SK-N-SH (cell line): ENCODE measurements at regions not wholly inside any gene's neighbourhood (a gene's known extent, or its start where the extent isn't known, plus 50 kb on each side); places are given as distances from the start of the nearest gene placed in this dataset.

Source experiments
- CTCF ChIA-PET: fragments of 300-600, 350-600 bp; formaldehyde crosslinking; extraction: SDS; loops from one replicate; lab custom pipeline; 2021; lab: Yijun Ruan, JAX
- POLR2A ChIA-PET: fragments of 350-600 bp; sonication (Branson Sonifier 250); formaldehyde crosslinking; extraction: SDS; loops from one replicate; lab custom pipeline; 2020; ENCODE audit warnings: antibody characterized with exemption, inconsistent platforms; lab: Yijun Ruan, JAX
- DNase-seq: peaks from one replicate; pipeline ENCODE4 v3.0.0; 2012
- H2AFZ ChIP-seq: fragments of 200-600 bp; sonication (generic); 2 replicates; pipeline ENCODE4 v1.8.1; 2016; ENCODE audit warnings: antibody characterized with exemption, mild to moderate bottlenecking, low read depth
- H3F3A ChIP-seq: fragments of 200-600 bp; sonication (generic); replicated peaks from 2 replicates; pipeline ENCODE3; 2016; ENCODE audit warnings: antibody characterized with exemption, mild to moderate bottlenecking; ENCODE audit not compliant: insufficient read depth
- H3K27ac ChIP-seq, 2 experiments: fragments of 200-500 bp in 1 of 2; fragments of 200-600 bp in 1 of 2; sonication (Bioruptor generic) in 1 of 2; sonication (generic), shearing (Covaris generic) in 1 of 2; 2 replicates each; pipeline versions ENCODE4 v1.5.1 to v1.6.1; 2014 to 2016; ENCODE audit warnings: low read depth in 2 of 2, inconsistent platforms in 1 of 2, low read length in 1 of 2, mild to moderate bottlenecking in 1 of 2, mixed read lengths in 1 of 2
- H3K27me3 ChIP-seq: fragments of 200-600 bp; sonication (generic), shearing (Covaris generic); 2 replicates; pipeline ENCODE4 v1.6.1; 2016; ENCODE audit warnings: mixed run types; ENCODE audit not compliant: insufficient read depth
- H3K36me3 ChIP-seq, 2 experiments: fragments of 200-500 bp in 1 of 2; fragments of 200-600 bp in 1 of 2; sonication (Bioruptor generic) in 1 of 2; sonication (generic) in 1 of 2; replicated peaks in 1 of 2; 2 replicates each; pipeline versions ENCODE3 to v1.5.1; 2014 to 2016; ENCODE audit warnings: low read length in 1 of 2, mild to moderate bottlenecking in 1 of 2; ENCODE audit not compliant: insufficient read depth in 2 of 2, control insufficient read depth in 1 of 2
- H3K4me1 ChIP-seq, 2 experiments: fragments of 200-500 bp in 1 of 2; fragments of 200-600 bp in 1 of 2; sonication (Bioruptor generic) in 1 of 2; sonication (generic), shearing (Covaris generic) in 1 of 2; 2 replicates each; pipeline versions ENCODE4 v1.5.1 to v1.6.1; 2014 to 2016; ENCODE audit warnings: low read depth in 1 of 2, low read length in 1 of 2, mixed run types in 1 of 2; ENCODE audit not compliant: insufficient read depth in 2 of 2, control insufficient read depth in 1 of 2
- H3K4me2 ChIP-seq: fragments of 200-600 bp; sonication (generic), shearing (Covaris generic); 2 replicates; pipeline ENCODE4 v1.6.1; 2017; ENCODE audit warnings: mixed run types
- H3K4me3 ChIP-seq, 2 experiments: fragments of 200-500 bp in 1 of 2; fragments of 200-600 bp in 1 of 2; sonication (Bioruptor generic) in 1 of 2; sonication (generic), shearing (Covaris generic) in 1 of 2; 2 replicates each; pipeline versions ENCODE4 v1.5.1 to v1.8.1; 2014 to 2016; ENCODE audit warnings: low read depth in 2 of 2, inconsistent platforms in 1 of 2, low read length in 1 of 2, mild to moderate bottlenecking in 1 of 2, mixed read lengths in 1 of 2, moderate library complexity in 1 of 2
- H3K79me2 ChIP-seq: fragments of 200-600 bp; sonication (generic); 2 replicates; pipeline ENCODE4 v1.8.1; 2017; ENCODE audit warnings: mild to moderate bottlenecking; ENCODE audit not compliant: insufficient read depth
- H3K9ac ChIP-seq: fragments of 200-600 bp; sonication (generic); 2 replicates; pipeline ENCODE4 v1.6.1; 2017; ENCODE audit warnings: mixed run types
- H3K9me2 ChIP-seq: fragments of 200-600 bp; sonication (generic); 2 replicates; pipeline ENCODE4 v1.6.1; 2017; ENCODE audit warnings: mixed run types
- H3K9me3 ChIP-seq: fragments of 200-600 bp; sonication (generic); 2 replicates; pipeline ENCODE4 v1.6.1; 2017; ENCODE audit warnings: mixed run types, mild to moderate bottlenecking, moderate library complexity
- H4K20me1 ChIP-seq: fragments of 200-600 bp; sonication (generic); 2 replicates; pipeline ENCODE4 v1.6.1; 2017; ENCODE audit warnings: mild to moderate bottlenecking, mixed run types; ENCODE audit not compliant: insufficient read depth
- CHD2 ChIP-seq: fragments of 150-350 bp; IDR thresholded peaks from 2 replicates; pipeline ENCODE4 v1.6.1; 2018; ENCODE audit warnings: low read length; ENCODE audit not compliant: partially characterized antibody
- ELF1 ChIP-seq: IDR thresholded peaks from 2 replicates; pipeline ENCODE4 v1.4.0; 2012
- EP300 ChIP-seq, 2 experiments: IDR thresholded peaks; 2 replicates each; pipeline versions ENCODE4 v1.4.0 to v1.6.1; 2012; ENCODE audit warnings: borderline replicate concordance in 1 of 2, low read depth in 1 of 2, low read length in 1 of 2
- EZH2phosphoT487 ChIP-seq: fragments of 200-600 bp; sonication (generic); IDR thresholded peaks from 2 replicates; pipeline ENCODE4 v1.6.1; 2017; ENCODE audit warnings: low read depth, mixed run types, mild to moderate bottlenecking, antibody characterized with exemption, moderate library complexity, borderline replicate concordance
- FOXJ3 ChIP-seq: sonication (generic); formaldehyde crosslinking; IDR thresholded peaks from 2 replicates; pipeline ENCODE4 v1.5.1; 2020; ENCODE audit warnings: mild to moderate bottlenecking, missing genetic modification reagents
- GABPA ChIP-seq: IDR thresholded peaks from 2 replicates; pipeline ENCODE4 v1.4.0; 2012; ENCODE audit warnings: low read depth, mild to moderate bottlenecking
- GATA2 ChIP-seq: sonication (generic); formaldehyde crosslinking; IDR thresholded peaks from 2 replicates; pipeline ENCODE4 v1.5.0; 2020; ENCODE audit warnings: mild to moderate bottlenecking, missing genetic modification reagents
- MXI1 ChIP-seq: IDR thresholded peaks from 2 replicates; pipeline ENCODE4 v1.6.1; 2012; ENCODE audit warnings: mild to moderate bottlenecking, low read depth, low read length, improper control_type of control experiment
- NFIC ChIP-seq: IDR thresholded peaks from 2 replicates; pipeline ENCODE4 v1.4.0; 2012; ENCODE audit warnings: borderline replicate concordance
- NRF1 ChIP-seq: IDR thresholded peaks from 2 replicates; pipeline ENCODE4 v1.6.1; 2012; ENCODE audit warnings: low read depth, mild to moderate bottlenecking, low read length
- RAD21 ChIP-seq: IDR thresholded peaks from 2 replicates; pipeline ENCODE4 v1.6.1; 2012; ENCODE audit warnings: mild to moderate bottlenecking, low read length
- RCOR1 ChIP-seq: fragments of 150-350 bp; IDR thresholded peaks from 2 replicates; pipeline ENCODE4 v1.6.1; 2017; ENCODE audit warnings: antibody characterized with exemption, low read length
- RFX5 ChIP-seq: IDR thresholded peaks from 2 replicates; pipeline ENCODE4 v1.6.1; 2012; ENCODE audit warnings: mild to moderate bottlenecking, improper control_type of control experiment, low read length
- RXRA ChIP-seq: IDR thresholded peaks from 2 replicates; pipeline ENCODE4 v1.4.0; 2012; ENCODE audit warnings: low read depth, mild to moderate bottlenecking, borderline replicate concordance
- SIN3A ChIP-seq: IDR thresholded peaks from 2 replicates; pipeline ENCODE4 v1.6.1; 2012; ENCODE audit warnings: low read depth, mild to moderate bottlenecking, low read length, moderate library complexity, borderline replicate concordance
- TEAD4 ChIP-seq: IDR thresholded peaks from 2 replicates; pipeline ENCODE4 v1.4.0; 2012; ENCODE audit warnings: mild to moderate bottlenecking, borderline replicate concordance; ENCODE audit not compliant: insufficient read depth
- YY1 ChIP-seq: IDR thresholded peaks from 2 replicates; pipeline ENCODE4 v1.4.0; 2012; ENCODE audit warnings: low read depth, mild to moderate bottlenecking
- WGBS: methylation state at CpG from one replicate; pipeline ENCODE4 v1.1.6; 2017; ENCODE audit warnings: low lambda C conversion rate; 5-methylcytosine and 5-hydroxymethylcytosine counted together
- TF ChIP-seq, protein P1 (sequence below): IDR thresholded peaks from 2 replicates; pipeline ENCODE4 v1.4.0; 2012; ENCODE audit warnings: low read depth
- TF ChIP-seq, protein P2 (sequence below): fragments of 150-350 bp; IDR thresholded peaks from 2 replicates; pipeline ENCODE4 v1.6.1; 2016; ENCODE audit warnings: mild to moderate bottlenecking, low read depth, low read length
- TF ChIP-seq, protein P3 (sequence below): fragments of 150-350 bp; IDR thresholded peaks from 2 replicates; pipeline ENCODE4 v1.6.1; 2017; ENCODE audit warnings: antibody characterized with exemption, low read length, low read depth, borderline replicate concordance
- TF ChIP-seq, protein P4 (sequence below): IDR thresholded peaks from 2 replicates; pipeline ENCODE4 v1.6.1; 2012; ENCODE audit warnings: mild to moderate bottlenecking, low read depth, low read length, moderate library complexity

DNA sequence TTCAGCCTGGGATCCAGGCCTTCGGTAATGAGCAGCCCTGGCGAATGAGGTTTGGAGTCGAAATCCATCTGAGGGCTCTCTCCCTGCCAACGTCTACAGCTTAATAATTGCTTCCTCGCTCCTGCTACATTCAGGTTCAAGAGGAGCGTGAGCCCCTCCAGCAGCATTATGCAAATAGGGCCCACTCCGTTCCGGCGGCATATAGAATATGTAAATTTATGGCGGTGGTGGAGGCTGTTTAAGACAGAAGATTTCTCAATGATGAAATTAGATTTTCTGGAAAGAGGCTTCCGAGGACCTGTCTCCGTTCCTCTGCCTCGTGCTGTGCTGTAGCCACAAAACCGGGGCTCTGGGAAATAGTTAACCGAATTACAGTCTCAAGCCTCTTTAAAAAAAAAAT is 402.8 kb downstream of the MIAT start:
- WGBS, result 56% methylated on average over 15 of the region's 15 CpGs
- no peaks in the 10 kb centered on the region for H3K9me3 ChIP-seq
- H2AFZ ChIP-seq, result no peak overlapping the region
- H3K9me2 ChIP-seq, result no peaks in the 10 kb centered on the region
- CTCF ChIA-PET, result no interaction called here
- TF ChIP-seq SIN3A (no peak), NFIC (no peak), RXRA (no peak), RFX5 (no peak), RCOR1 (no peak)
- H3K79me2 ChIP-seq, result no peaks in the 10 kb centered on the region
- H3K4me3 ChIP-seq, result no peak overlapping the region
- H3K4me2 ChIP-seq, result no peak overlapping the region
- H3K4me1 ChIP-seq, result peaks cover 0 to 6% of the 10 kb centered on the region in 2 experiments; a peak in 2 of 4 replicates
- H3K27ac ChIP-seq, result no peak overlapping the region
- no peak for DNase-seq
- no peaks in the 10 kb centered on the region for H3K36me3 ChIP-seq
- no peak overlapping the region for H3K9ac ChIP-seq
- H3F3A ChIP-seq, result no peaks in the 10 kb centered on the region
- H3K27me3 ChIP-seq, result no peaks in the 10 kb centered on the region; the same call in 1 of the 2 replicates
- no peaks in the 10 kb centered on the region for H4K20me1 ChIP-seq
- POLR2A ChIA-PET, result no interaction called here

DNA sequence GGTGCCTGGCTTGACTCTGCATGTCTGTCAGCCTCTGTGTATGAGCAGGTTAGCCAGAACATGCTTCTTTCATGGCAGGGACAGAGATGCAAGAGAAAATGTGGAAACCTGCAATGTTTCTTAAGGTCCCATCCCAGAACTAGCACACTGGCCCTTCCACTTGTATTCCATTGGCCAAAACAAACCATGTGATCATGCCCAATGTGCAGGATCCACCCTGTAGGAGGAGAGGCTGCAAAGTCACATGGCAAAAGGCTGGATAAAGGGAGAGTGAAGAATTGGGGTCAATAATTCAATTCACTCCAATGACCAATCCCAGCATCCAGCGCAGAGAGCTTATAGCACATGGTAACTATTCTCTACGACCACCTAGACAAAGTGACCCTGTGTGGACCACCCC is 405.5 kb downstream of the MIAT start:
- H3K27ac ChIP-seq, result no peak overlapping the region
- H3K79me2 ChIP-seq, result no peaks in the 10 kb centered on the region
- 44% methylated on average over 2 of the region's 2 CpGs for WGBS
- H3K4me1 ChIP-seq, result peaks cover 0 to 6% of the 10 kb centered on the region in 2 experiments; a peak in 2 of 4 replicates
- ChIA-PET POLR2A (no interaction called here), CTCF (interaction anchor here (1.0 to 1.4 kb wide), 3 partner anchors 31 to 307 kb away, joined by 3 read pairs; no protein-coding TSS in a partner anchor)
- no peak overlapping the region for H3K4me3 ChIP-seq
- H3F3A ChIP-seq, result no peaks in the 10 kb centered on the region
- TF ChIP-seq YY1 (no peak), NFIC (no peak), EP300 (IDR thresholded peaks at IDR 0.05; ENCODE audit: borderline replicate concordance in 1 of 2, low read depth in 1 of 2, low read length in 1 of 2) (no peak), RXRA (no peak), CHD2 (no peak), ELF1 (no peak), FOXJ3 (CRISPR knock-in tag) (no peak), EZH2phosphoT487 (no peak), RFX5 (no peak), SIN3A (no peak), NRF1 (no peak), GABPA (no peak), GATA2 (no peak), MXI1 (no peak), TEAD4 (no peak), RAD21 (no peak)
- TF ChIP-seq, protein P1, sequence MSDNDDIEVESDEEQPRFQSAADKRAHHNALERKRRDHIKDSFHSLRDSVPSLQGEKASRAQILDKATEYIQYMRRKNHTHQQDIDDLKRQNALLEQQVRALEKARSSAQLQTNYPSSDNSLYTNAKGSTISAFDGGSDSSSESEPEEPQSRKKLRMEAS, result no peak
- TF ChIP-seq, protein P2, sequence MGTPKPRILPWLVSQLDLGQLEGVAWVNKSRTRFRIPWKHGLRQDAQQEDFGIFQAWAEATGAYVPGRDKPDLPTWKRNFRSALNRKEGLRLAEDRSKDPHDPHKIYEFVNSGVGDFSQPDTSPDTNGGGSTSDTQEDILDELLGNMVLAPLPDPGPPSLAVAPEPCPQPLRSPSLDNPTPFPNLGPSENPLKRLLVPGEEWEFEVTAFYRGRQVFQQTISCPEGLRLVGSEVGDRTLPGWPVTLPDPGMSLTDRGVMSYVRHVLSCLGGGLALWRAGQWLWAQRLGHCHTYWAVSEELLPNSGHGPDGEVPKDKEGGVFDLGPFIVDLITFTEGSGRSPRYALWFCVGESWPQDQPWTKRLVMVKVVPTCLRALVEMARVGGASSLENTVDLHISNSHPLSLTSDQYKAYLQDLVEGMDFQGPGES, result no peak
- TF ChIP-seq, protein P3, sequence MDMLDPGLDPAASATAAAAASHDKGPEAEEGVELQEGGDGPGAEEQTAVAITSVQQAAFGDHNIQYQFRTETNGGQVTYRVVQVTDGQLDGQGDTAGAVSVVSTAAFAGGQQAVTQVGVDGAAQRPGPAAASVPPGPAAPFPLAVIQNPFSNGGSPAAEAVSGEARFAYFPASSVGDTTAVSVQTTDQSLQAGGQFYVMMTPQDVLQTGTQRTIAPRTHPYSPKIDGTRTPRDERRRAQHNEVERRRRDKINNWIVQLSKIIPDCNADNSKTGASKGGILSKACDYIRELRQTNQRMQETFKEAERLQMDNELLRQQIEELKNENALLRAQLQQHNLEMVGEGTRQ, result no peak
- TF ChIP-seq, protein P4, sequence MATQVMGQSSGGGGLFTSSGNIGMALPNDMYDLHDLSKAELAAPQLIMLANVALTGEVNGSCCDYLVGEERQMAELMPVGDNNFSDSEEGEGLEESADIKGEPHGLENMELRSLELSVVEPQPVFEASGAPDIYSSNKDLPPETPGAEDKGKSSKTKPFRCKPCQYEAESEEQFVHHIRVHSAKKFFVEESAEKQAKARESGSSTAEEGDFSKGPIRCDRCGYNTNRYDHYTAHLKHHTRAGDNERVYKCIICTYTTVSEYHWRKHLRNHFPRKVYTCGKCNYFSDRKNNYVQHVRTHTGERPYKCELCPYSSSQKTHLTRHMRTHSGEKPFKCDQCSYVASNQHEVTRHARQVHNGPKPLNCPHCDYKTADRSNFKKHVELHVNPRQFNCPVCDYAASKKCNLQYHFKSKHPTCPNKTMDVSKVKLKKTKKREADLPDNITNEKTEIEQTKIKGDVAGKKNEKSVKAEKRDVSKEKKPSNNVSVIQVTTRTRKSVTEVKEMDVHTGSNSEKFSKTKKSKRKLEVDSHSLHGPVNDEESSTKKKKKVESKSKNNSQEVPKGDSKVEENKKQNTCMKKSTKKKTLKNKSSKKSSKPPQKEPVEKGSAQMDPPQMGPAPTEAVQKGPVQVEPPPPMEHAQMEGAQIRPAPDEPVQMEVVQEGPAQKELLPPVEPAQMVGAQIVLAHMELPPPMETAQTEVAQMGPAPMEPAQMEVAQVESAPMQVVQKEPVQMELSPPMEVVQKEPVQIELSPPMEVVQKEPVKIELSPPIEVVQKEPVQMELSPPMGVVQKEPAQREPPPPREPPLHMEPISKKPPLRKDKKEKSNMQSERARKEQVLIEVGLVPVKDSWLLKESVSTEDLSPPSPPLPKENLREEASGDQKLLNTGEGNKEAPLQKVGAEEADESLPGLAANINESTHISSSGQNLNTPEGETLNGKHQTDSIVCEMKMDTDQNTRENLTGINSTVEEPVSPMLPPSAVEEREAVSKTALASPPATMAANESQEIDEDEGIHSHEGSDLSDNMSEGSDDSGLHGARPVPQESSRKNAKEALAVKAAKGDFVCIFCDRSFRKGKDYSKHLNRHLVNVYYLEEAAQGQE, result no peak
- H3K4me2 ChIP-seq, result no peak overlapping the region
- no peaks in the 10 kb centered on the region for H4K20me1 ChIP-seq
- H2AFZ ChIP-seq, result no peak overlapping the region
- H3K27me3 ChIP-seq, result no peaks in the 10 kb centered on the region; the same call in 1 of the 2 replicates
- no peak for DNase-seq
- no peak overlapping the region for H3K9ac ChIP-seq
- no peaks in the 10 kb centered on the region for H3K9me2 ChIP-seq
- H3K9me3 ChIP-seq, result no peaks in the 10 kb centered on the region
- H3K36me3 ChIP-seq, result no peaks in the 10 kb centered on the region
